Fibroblast of mammary gland (primary cell): ENCODE measurements at regions not wholly inside any gene's neighbourhood (a gene's known extent, or its start where the extent isn't known, plus 50 kb on each side); places are given as distances from the start of the nearest gene placed in this dataset.
A peak's percentile ranks its signal among the peaks of the same experiment; 100 is the strongest.

ENCODE experiments used
- DNase-seq: peaks from one replicate; pipeline ENCODE4 v3.0.0-alpha.2; 2010; ENCODE audit warnings: low read depth
- H3K4me3 ChIP-seq: 2 replicates; pipeline ENCODE4 v1.5.1; 2011; ENCODE audit warnings: low read depth, mild to moderate bottlenecking, low read length, moderate library complexity; ENCODE audit not compliant: control insufficient read depth
- TF ChIP-seq, protein P1 (sequence below): conservative IDR thresholded peaks from 2 replicates; pipeline ENCODE4 v1.5.1; 2011; ENCODE audit warnings: low read depth, low read length, inconsistent platforms; ENCODE audit not compliant: control insufficient read depth, insufficient read depth

DNA sequence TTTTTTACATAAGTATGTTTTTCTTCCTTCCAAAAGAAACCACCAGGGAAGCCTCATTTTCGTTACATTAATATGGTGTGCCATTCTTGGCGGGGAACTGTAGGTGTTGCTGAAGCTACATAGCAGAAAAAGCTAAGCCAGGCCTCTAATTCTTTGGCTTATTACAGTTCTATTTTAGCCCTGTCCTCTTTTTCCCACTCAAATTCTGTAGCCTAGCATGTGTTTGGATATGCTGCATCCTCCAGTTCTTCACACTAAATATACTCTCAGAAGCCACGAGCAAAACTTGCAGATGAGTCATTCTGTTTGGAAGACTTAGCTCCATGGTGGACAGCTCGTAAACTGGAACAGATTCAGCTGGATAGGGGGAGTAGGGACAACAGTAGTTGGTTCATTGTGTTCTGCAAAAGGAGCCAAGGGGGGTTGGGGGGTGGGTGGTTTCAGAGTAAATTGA lies 369.4 kb downstream of the TMEM161B start:
- TF ChIP-seq, protein P1, sequence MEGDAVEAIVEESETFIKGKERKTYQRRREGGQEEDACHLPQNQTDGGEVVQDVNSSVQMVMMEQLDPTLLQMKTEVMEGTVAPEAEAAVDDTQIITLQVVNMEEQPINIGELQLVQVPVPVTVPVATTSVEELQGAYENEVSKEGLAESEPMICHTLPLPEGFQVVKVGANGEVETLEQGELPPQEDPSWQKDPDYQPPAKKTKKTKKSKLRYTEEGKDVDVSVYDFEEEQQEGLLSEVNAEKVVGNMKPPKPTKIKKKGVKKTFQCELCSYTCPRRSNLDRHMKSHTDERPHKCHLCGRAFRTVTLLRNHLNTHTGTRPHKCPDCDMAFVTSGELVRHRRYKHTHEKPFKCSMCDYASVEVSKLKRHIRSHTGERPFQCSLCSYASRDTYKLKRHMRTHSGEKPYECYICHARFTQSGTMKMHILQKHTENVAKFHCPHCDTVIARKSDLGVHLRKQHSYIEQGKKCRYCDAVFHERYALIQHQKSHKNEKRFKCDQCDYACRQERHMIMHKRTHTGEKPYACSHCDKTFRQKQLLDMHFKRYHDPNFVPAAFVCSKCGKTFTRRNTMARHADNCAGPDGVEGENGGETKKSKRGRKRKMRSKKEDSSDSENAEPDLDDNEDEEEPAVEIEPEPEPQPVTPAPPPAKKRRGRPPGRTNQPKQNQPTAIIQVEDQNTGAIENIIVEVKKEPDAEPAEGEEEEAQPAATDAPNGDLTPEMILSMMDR: no peak
- no peak overlapping the region for H3K4me3 ChIP-seq
- DNase-seq: peak; percentile 41

DNA sequence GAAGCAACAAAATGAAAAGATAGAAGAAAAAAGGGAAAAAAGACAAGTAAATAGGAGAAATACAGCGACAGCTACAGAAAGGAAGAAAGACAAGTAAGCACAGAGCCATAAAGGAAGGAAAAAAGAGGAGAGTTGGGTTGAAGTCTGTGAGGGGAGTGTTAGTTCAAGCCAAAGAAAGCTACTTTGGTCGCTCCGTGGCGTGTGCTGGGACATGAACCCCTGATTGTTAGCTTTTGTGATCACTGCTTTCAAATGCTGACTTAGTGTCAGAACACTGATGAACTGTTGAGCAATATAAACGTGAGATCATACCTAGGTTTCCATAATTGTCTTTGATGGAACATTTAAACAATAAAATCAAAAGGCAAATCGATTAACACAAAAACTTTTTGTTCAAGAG lies 370.1 kb downstream of the TMEM161B start:
- DNase-seq: no peak
- H3K4me3 ChIP-seq: no peak overlapping the region
- TF ChIP-seq, protein P1: no peak

DNA sequence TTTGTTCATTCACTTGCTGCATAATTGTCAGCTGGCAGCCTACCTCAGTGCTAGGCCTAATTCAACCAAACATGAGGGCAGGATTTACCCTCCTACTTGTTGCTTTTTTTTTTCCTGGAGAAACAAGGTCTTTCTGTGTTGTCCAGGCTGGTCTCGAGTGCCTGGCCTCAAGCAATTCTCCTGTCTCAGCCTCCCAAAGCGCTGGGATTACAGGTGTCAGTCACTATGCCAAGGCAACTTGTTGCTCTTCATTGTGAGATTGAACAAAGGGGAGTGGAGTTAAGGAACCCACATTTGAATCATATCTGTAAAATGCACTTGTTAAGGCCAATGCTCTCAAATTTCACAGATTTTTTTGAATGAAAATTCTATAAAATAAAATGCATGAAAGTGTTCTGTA lies 380.5 kb downstream of the TMEM161B start:
- TF ChIP-seq, protein P1: no peak
- no peak for DNase-seq
- no peak overlapping the region for H3K4me3 ChIP-seq

DNA sequence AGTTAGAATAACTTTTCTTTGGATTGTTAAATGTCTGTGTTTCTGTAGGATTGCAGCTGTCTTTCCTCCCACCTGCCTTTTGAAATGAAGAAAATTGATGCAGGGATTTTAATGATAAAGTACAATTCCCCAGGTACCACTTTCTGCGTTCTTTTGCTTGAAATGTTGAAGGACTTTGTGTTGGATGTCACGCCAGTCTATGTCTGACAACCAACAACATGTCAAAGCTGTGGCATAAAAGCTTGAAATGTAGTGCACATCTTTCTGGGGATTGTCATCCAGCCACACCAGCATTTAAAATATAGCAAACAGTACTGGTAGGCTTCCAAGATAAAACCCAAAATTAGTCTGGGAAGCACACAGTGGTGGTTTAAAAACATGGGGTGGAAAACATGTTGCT lies 381.4 kb downstream of the TMEM161B start:
- TF ChIP-seq, protein P1: no peak
- no peak for DNase-seq
- no peak overlapping the region for H3K4me3 ChIP-seq

DNA sequence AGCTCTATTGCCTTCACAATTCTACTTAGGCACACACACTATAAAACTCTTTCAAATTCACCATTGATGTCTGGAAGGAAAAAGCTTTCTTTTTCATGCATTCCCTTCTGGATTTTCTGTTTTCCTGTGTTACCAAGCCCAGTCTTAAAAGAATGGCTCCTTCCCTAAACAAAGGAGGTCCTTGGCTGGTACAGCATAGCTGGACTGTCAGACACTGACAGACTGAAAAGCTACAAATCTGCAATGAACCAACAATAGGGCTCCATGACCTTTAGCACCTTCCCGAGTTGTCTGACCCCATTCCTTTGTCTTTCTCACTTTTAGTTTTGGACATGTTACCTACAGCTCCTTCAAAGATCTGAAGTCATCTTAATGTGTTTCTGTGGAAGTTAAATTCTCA lies 382.5 kb downstream of the TMEM161B start:
- TF ChIP-seq, protein P1: no peak
- no peak for DNase-seq
- H3K4me3 ChIP-seq: no peak overlapping the region

DNA sequence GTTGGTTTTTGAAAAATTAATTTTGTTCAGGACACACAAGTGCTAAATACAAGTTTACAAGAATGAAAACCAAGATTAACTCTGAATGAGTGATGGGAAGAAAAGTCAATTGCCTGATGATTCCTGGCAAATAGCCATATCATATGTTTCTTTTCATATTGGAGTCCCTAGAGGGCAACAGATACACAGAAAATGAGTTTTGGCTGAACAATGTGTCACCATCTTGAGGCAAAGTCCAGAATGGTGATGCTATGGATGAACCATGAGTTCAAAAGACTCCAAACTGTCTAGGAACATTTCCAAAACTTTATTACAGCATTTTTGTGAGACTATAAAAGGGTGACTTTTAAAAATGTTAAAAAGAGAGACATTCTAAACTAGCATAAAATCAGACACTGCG lies 382.9 kb downstream of the TMEM161B start:
- TF ChIP-seq, protein P1: no peak
- DNase-seq: peak; percentile 0
- H3K4me3 ChIP-seq: no peak overlapping the region

DNA sequence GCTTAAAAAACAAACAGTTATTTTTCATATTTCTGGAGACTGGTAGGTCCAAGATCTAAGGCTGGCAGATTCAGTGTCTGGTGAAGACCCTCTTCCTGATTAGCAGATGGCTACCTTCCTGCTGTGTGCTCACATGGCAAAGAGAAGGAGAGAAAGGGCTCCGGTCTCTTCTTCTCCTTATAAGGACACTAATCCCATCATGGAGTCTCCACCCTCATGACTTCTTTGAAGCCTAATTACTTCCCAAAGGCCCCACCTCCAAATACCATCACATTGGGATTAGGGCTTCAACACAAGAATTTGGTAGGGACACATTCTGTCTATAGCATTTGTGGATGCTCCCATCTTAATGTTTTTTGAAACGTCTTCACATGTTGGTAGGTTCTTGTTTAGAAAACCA lies 391.1 kb downstream of the TMEM161B start:
- H3K4me3 ChIP-seq: no peak overlapping the region
- DNase-seq: no peak
- TF ChIP-seq, protein P1: no peak
